H9 (cell line): ENCODE measurements at regions not wholly inside any gene's neighbourhood (a gene's known extent, or its start where the extent isn't known, plus 50 kb on each side); places are given as distances from the start of the nearest gene placed in this dataset.

Source experiments
- DNase-seq: peaks from one replicate; pipeline ENCODE4 v3.0.0-alpha.2; 2017
- H2AFZ ChIP-seq: one replicate; pipeline ENCODE4 v1.6.1; 2013; ENCODE audit warnings: mild to moderate bottlenecking, low read length, control low read depth, moderate library complexity
- H2AK5ac ChIP-seq: 2 replicates; pipeline ENCODE4 v1.6.1; 2013; ENCODE audit warnings: low read length, control low read depth, mixed read lengths; ENCODE audit not compliant: insufficient read length
- H2BK120ac ChIP-seq: one replicate; pipeline ENCODE4 v1.6.1; 2013; ENCODE audit warnings: low read depth, mild to moderate bottlenecking, low read length, control low read depth, inconsistent platforms; ENCODE audit not compliant: poor library complexity, severe bottlenecking
- H2BK12ac ChIP-seq: 2 replicates; pipeline ENCODE4 v1.6.1; 2013; ENCODE audit warnings: low read length, control low read depth, mixed read lengths, low read depth; ENCODE audit not compliant: insufficient read length
- H2BK15ac ChIP-seq: 2 replicates; pipeline ENCODE4 v1.6.1; 2013; ENCODE audit warnings: low read depth, low read length, control low read depth
- H2BK20ac ChIP-seq: one replicate; pipeline ENCODE4 v1.6.1; 2013; ENCODE audit warnings: low read depth, mild to moderate bottlenecking, low read length, control low read depth, inconsistent platforms; ENCODE audit not compliant: poor library complexity, severe bottlenecking
- H2BK5ac ChIP-seq: 2 replicates; pipeline ENCODE4 v1.6.1; 2013; ENCODE audit warnings: low read length, control low read depth, mixed read lengths; ENCODE audit not compliant: insufficient read length
- H3K14ac ChIP-seq: 2 replicates; pipeline ENCODE4 v1.6.1; 2013; ENCODE audit warnings: low read length, control low read depth; ENCODE audit not compliant: insufficient read depth
- H3K18ac ChIP-seq: 2 replicates; pipeline ENCODE4 v1.6.1; 2013; ENCODE audit warnings: low read depth, mild to moderate bottlenecking, mixed read lengths, low read length, control low read depth; ENCODE audit not compliant: insufficient read length
- H3K23ac ChIP-seq: 2 replicates; pipeline ENCODE4 v1.6.1; 2013; ENCODE audit warnings: low read length, control low read depth, mixed read lengths, low read depth; ENCODE audit not compliant: insufficient read length
- H3K23me2 ChIP-seq: 2 replicates; pipeline ENCODE4 v1.6.1; 2013; ENCODE audit warnings: low read depth, mild to moderate bottlenecking, mixed read lengths, low read length, control low read depth; ENCODE audit not compliant: insufficient read length, poor library complexity, severe bottlenecking
- H3K27ac ChIP-seq: 2 replicates; pipeline ENCODE4 v1.5.1; 2013; ENCODE audit warnings: low read length, control low read depth, mixed read lengths, low read depth; ENCODE audit not compliant: insufficient read length
- H3K27me3 ChIP-seq: 2 replicates; pipeline ENCODE4 v1.6.1; 2013; ENCODE audit warnings: low read length, control low read depth, inconsistent platforms; ENCODE audit not compliant: insufficient read depth
- H3K4ac ChIP-seq: 2 replicates; pipeline ENCODE4 v1.6.1; 2013; ENCODE audit warnings: low read depth, mild to moderate bottlenecking, control low read depth, inconsistent platforms, low read length, moderate library complexity
- H3K4me1 ChIP-seq: 2 replicates; pipeline ENCODE4 v1.6.1; 2013; ENCODE audit warnings: low read length, control low read depth, inconsistent platforms; ENCODE audit not compliant: insufficient read depth
- H3K4me2 ChIP-seq: 2 replicates; pipeline ENCODE4 v1.6.1; 2013; ENCODE audit warnings: low read length, control low read depth, mixed read lengths; ENCODE audit not compliant: insufficient read length, insufficient read depth
- H3K56ac ChIP-seq: 2 replicates; pipeline ENCODE4 v1.6.1; 2013; ENCODE audit warnings: low read depth, mild to moderate bottlenecking, mixed read lengths, low read length, control low read depth; ENCODE audit not compliant: insufficient read length
- H3K79me1 ChIP-seq: 2 replicates; pipeline ENCODE4 v1.6.1; 2013; ENCODE audit warnings: low read depth, mild to moderate bottlenecking, moderate library complexity, low read length, control low read depth, inconsistent platforms; ENCODE audit not compliant: insufficient read depth, poor library complexity, severe bottlenecking
- H3K79me2 ChIP-seq: 2 replicates; pipeline ENCODE4 v1.6.1; 2013; ENCODE audit warnings: low read length, control low read depth, inconsistent platforms; ENCODE audit not compliant: insufficient read depth
- H3K9ac ChIP-seq: 2 replicates; pipeline ENCODE4 v1.6.1; 2013; ENCODE audit warnings: low read length, control low read depth, mixed read lengths; ENCODE audit not compliant: insufficient read length; ENCODE audit errors: extremely low read depth
- H3K9me3 ChIP-seq: one replicate; pipeline ENCODE4 v1.6.1; 2013; ENCODE audit warnings: low read depth, low read length, inconsistent platforms; ENCODE audit not compliant: control insufficient read depth
- H3T11ph ChIP-seq: one replicate; pipeline ENCODE4 v1.6.1; 2013; ENCODE audit warnings: mild to moderate bottlenecking, low read length, control low read depth, inconsistent platforms
- H4K20me1 ChIP-seq: one replicate; pipeline ENCODE4 v1.6.1; 2013; ENCODE audit not compliant: control insufficient read depth, insufficient read length, insufficient read depth
- H4K5ac ChIP-seq: 2 replicates; pipeline ENCODE4 v1.6.1; 2013; ENCODE audit warnings: low read depth, mild to moderate bottlenecking, mixed read lengths, low read length, control low read depth; ENCODE audit not compliant: insufficient read length
- H4K8ac ChIP-seq: replicated peaks from 2 replicates; pipeline ENCODE4 v1.6.1; 2013; ENCODE audit warnings: low read length, control low read depth, mixed read lengths, low read depth; ENCODE audit not compliant: insufficient read length
- H4K91ac ChIP-seq: 2 replicates; pipeline ENCODE4 v1.6.1; 2013; ENCODE audit warnings: low read depth, mild to moderate bottlenecking, moderate library complexity, mixed read lengths, low read length, control low read depth; ENCODE audit not compliant: insufficient read length
- H3K27ac Mint-ChIP-seq, 3 experiments: 2 replicates in 2 of 3; 3 replicates in 1 of 3; pipeline ENCODE4 v1.8.0; 2020 to 2021; ENCODE audit warnings: mixed read lengths in 3 of 3, mild to moderate bottlenecking in 1 of 3, moderate library complexity in 1 of 3
- H3K27me3 Mint-ChIP-seq: 2 replicates; pipeline ENCODE4 v1.8.0; 2021; ENCODE audit warnings: low read depth, mild to moderate bottlenecking, moderate library complexity, mixed read lengths
- H3K36me3 Mint-ChIP-seq, 3 experiments: 2 replicates in 2 of 3; 3 replicates in 1 of 3; pipeline ENCODE4 v1.8.0; 2020 to 2021; ENCODE audit warnings: low read depth in 3 of 3, mixed read lengths in 3 of 3; ENCODE audit not compliant: insufficient read depth in 1 of 3
- H3K4me1 Mint-ChIP-seq, 2 experiments: 2 replicates each; pipeline ENCODE4 v1.8.0; 2020; ENCODE audit warnings: mixed read lengths in 2 of 2
- H3K4me3 Mint-ChIP-seq, 2 experiments: 2 replicates in 1 of 2; 3 replicates in 1 of 2; pipeline ENCODE4 v1.8.0; 2020 to 2021; ENCODE audit warnings: mild to moderate bottlenecking in 2 of 2, mixed read lengths in 2 of 2, moderate library complexity in 1 of 2
- H3K9me3 Mint-ChIP-seq, 2 experiments: 2 replicates in 1 of 2; 3 replicates in 1 of 2; pipeline ENCODE4 v1.8.0; 2020; ENCODE audit warnings: mild to moderate bottlenecking in 2 of 2, mixed read lengths in 2 of 2, moderate library complexity in 1 of 2
- CTCF ChIP-seq: fragments of 200-600 bp; sonication (generic); conservative IDR thresholded peaks from 3 replicates; pipeline ENCODE4 v1.8.0; 2021; ENCODE audit warnings: antibody characterized with exemption, mild to moderate bottlenecking
- WGBS: extraction: QIAGEN DNeasy Blood & Tissue Kit; methylation state at CpG from one replicate; pipeline ENCODE4 v1.1.7; 2013; ENCODE audit warnings: missing lambda C conversion rate, low lambda C conversion rate, mixed read lengths; ENCODE audit not compliant: insufficient read length; ENCODE audit errors: extremely low coverage; 5-methylcytosine and 5-hydroxymethylcytosine counted together

- H3K4me3 Mint-ChIP-seq = no peak overlapping the region
- Histone ChIP-seq H2BK5ac (no peak overlapping the region), H3K9me3 (no peaks in the 10 kb centered on the region), H4K5ac (no peak overlapping the region), H3K79me2 (no peaks in the 10 kb centered on the region), H2BK15ac (no peak overlapping the region), H3K4me2 (no peak overlapping the region), H3K14ac (no peak overlapping the region), H4K91ac (no peak overlapping the region), H3K18ac (no peak overlapping the region), H3K79me1 (no peaks in the 10 kb centered on the region), H2BK120ac (no peak overlapping the region), H3K4me1 (no peaks in the 10 kb centered on the region), H3K27ac (no peak overlapping the region), H2BK12ac (no peak overlapping the region), H3T11ph (no peak overlapping the region), H3K23ac (no peak overlapping the region), H3K4ac (no peak overlapping the region), H3K56ac (no peak overlapping the region), H2BK20ac (no peak overlapping the region), H4K20me1 (no peaks in the 10 kb centered on the region), H2AFZ (no peak overlapping the region), H2AK5ac (no peak overlapping the region), H4K8ac (no peak overlapping the region), H3K9ac (no peak overlapping the region), H3K27me3 (no peaks in the 10 kb centered on the region), H3K23me2 (no peaks in the 10 kb centered on the region)
- H3K27me3 Mint-ChIP-seq = no peaks in the 10 kb centered on the region
- H3K36me3 Mint-ChIP-seq = peaks cover 0 to 4% (median 3%) of the 10 kb centered on the region in 3 experiments; a peak in 2 of 7 replicates
- H3K4me1 Mint-ChIP-seq = no peaks in the 10 kb centered on the region
- peaks cover 3 to 6% of the 10 kb centered on the region in 2 experiments; a peak in 4 of 5 replicates for H3K9me3 Mint-ChIP-seq
- H3K27ac Mint-ChIP-seq = no peak overlapping the region
- WGBS = no CpG with 5 or more reads among the region's 1 CpG
- no peak for DNase-seq
- TF ChIP-seq CTCF = no peak
These were observed 1366.2 kb downstream of the PLA2G4A start for GRCh38 chr1:188194916-188195315.
